ENCODE measurements at regions not wholly inside any gene's neighbourhood (a gene's known extent, or its start where the extent isn't known, plus 50 kb on each side); places are given as distances from the start of the nearest gene placed in this dataset.

GRCh38 chr14:21729703-21730233 is 56.1 kb upstream of the OR4E1 start:
- no peak for DNase-seq
- no TSS peak for BruUV-seq (replicated peaks)
- Mint-ChIP-seq H3K36me3 (ENCODE audit: insufficient read depth, unreplicated experiment) (no peaks in the 10 kb centered on the region), H3K4me3 (ENCODE audit: low read depth, unreplicated experiment) (no peak overlapping the region), H3K4me1 (ENCODE audit: low read depth, unreplicated experiment) (peaks cover 6% of the 10 kb centered on the region), H3K9me3 (ENCODE audit: low read depth, unreplicated experiment) (no peaks in the 10 kb centered on the region), H3K27me3 (ENCODE audit: unreplicated experiment) (peaks cover 93% of the 10 kb centered on the region), H3K27ac (ENCODE audit: unreplicated experiment) (no peak overlapping the region)
- CTCF ChIA-PET: no interaction called here
- no peak for TF ChIP-seq CTCF (IDR thresholded peaks at IDR 0.05; ENCODE audit: unreplicated experiment)
- intact Hi-C loops (cut with micrococcal nuclease; ENCODE audit: unreplicated experiment): no loop called here

GRCh38 chr14:21725250-21725649 is 51.6 kb upstream of the OR4E1 start:
- Mint-ChIP-seq H3K27ac (ENCODE audit: unreplicated experiment) (no peak overlapping the region), H3K4me1 (ENCODE audit: low read depth, unreplicated experiment) (peaks cover 6% of the 10 kb centered on the region), H3K4me3 (ENCODE audit: low read depth, unreplicated experiment) (no peak overlapping the region), H3K9me3 (ENCODE audit: low read depth, unreplicated experiment) (no peaks in the 10 kb centered on the region), H3K27me3 (ENCODE audit: unreplicated experiment) (peaks cover 89% of the 10 kb centered on the region), H3K36me3 (ENCODE audit: insufficient read depth, unreplicated experiment) (no peaks in the 10 kb centered on the region)
- TF ChIP-seq CTCF (IDR thresholded peaks at IDR 0.05; ENCODE audit: unreplicated experiment): no peak
- intact Hi-C loops (cut with micrococcal nuclease; ENCODE audit: unreplicated experiment): no loop called here
- no peak for DNase-seq
- no TSS peak for BruUV-seq (replicated peaks)
- CTCF ChIA-PET: no interaction called here

- DNase-seq: no peak
- BruUV-seq (replicated peaks): no TSS peak
- Mint-ChIP-seq H3K4me1 (ENCODE audit: low read depth, unreplicated experiment) (no peaks in the 10 kb centered on the region), H3K27me3 (ENCODE audit: unreplicated experiment) (peaks cover 89% of the 10 kb centered on the region), H3K9me3 (ENCODE audit: low read depth, unreplicated experiment) (no peaks in the 10 kb centered on the region), H3K27ac (ENCODE audit: unreplicated experiment) (no peak overlapping the region), H3K4me3 (ENCODE audit: low read depth, unreplicated experiment) (no peak overlapping the region), H3K36me3 (ENCODE audit: insufficient read depth, unreplicated experiment) (no peaks in the 10 kb centered on the region)
- CTCF ChIA-PET: interaction anchor here (1.1 kb wide), 1 partner anchor 128 kb away, joined by 3 read pairs; no protein-coding TSS in a partner anchor
- intact Hi-C loops (cut with micrococcal nuclease; ENCODE audit: unreplicated experiment): no loop called here
- no peak for TF ChIP-seq CTCF (IDR thresholded peaks at IDR 0.05; ENCODE audit: unreplicated experiment)
These were observed 50.7 kb upstream of the OR4E1 start for GRCh38 chr14:21724090-21724973.

GRCh38 chr14:21723431-21724045 is 49.9 kb upstream of the OR4E1 start:
- no peak overlapping the region for H3K27ac Mint-ChIP-seq (ENCODE audit: unreplicated experiment)
- no peak overlapping the region for H3K4me3 Mint-ChIP-seq (ENCODE audit: low read depth, unreplicated experiment)
- DNase-seq: peak; percentile 25
- no peaks in the 10 kb centered on the region for H3K36me3 Mint-ChIP-seq (ENCODE audit: insufficient read depth, unreplicated experiment)
- H3K4me1 Mint-ChIP-seq (ENCODE audit: low read depth, unreplicated experiment): no peaks in the 10 kb centered on the region
- H3K9me3 Mint-ChIP-seq (ENCODE audit: low read depth, unreplicated experiment): no peaks in the 10 kb centered on the region
- CTCF ChIA-PET: interaction anchor here (1.1 kb wide), 1 partner anchor 128 kb away, joined by 3 read pairs; no protein-coding TSS in a partner anchor
- no peak for TF ChIP-seq CTCF (IDR thresholded peaks at IDR 0.05; ENCODE audit: unreplicated experiment)
- peaks cover 89% of the 10 kb centered on the region for H3K27me3 Mint-ChIP-seq (ENCODE audit: unreplicated experiment)
- no TSS peak for BruUV-seq (replicated peaks)
- intact Hi-C loops (cut with micrococcal nuclease; ENCODE audit: unreplicated experiment): no loop called here

All from Calu3 (cell line).